Germinal center (tissue), 1 donor: ENCODE measurements at regions not wholly inside any gene's neighbourhood (a gene's known extent, or its start where the extent isn't known, plus 50 kb on each side); places are given as distances from the start of the nearest gene placed in this dataset.
"Not testable (repeated sequence)": the region's sequence is repeated elsewhere in the genome, so short reads cannot be mapped to it uniquely, and the experiment has no call there.

Experiments
- DNase-seq: peaks from one replicate; pipeline ENCODE4 v3.0.0; 2012; ENCODE audit warnings: mixed read lengths, low spot score

DNA sequence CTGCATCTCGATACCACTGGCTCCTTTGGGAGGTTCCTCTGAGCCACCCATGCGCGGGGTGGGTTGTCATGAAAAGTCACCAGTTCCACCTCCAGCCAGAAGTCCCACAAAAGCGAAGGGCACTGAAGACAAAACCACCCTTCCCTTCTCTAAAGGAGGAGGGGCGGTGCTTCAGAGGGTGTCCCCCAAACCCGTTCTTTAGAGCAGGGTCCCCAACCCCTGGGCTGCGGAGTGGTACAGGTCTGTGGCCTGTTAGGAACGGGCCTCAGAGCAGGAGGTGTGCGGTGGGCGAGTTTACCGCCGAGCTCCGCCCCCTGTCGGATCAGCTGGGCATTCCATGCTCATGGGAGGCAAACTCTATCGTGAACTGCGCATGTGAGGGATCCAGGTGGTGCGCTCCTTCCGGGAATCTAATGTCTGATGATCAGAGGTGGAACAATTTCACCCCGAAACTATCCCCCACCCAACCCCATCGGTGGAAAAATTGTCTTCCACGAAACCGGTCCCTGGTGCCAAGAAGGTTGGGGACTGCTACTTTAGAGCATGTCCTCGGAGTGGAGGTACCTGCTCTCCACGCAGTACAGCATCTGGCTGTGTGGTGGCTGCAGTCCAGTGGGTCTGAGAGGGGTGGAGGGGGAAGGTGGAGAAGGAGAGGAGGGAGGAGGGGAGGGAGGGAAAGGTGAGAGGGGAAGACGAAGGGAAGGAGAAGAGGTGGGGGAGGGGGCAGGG, 72.9 kb upstream of the SEPTIN5 start:
- no peak for DNase-seq

- DNase-seq = no peak
These were observed 72.3 kb upstream of the SEPTIN5 start for GRCh38 chr22:19641983-19642451.

- DNase-seq = no peak
These were observed 70.6 kb upstream of the SEPTIN5 start for GRCh38 chr22:19643448-19644313.

DNA sequence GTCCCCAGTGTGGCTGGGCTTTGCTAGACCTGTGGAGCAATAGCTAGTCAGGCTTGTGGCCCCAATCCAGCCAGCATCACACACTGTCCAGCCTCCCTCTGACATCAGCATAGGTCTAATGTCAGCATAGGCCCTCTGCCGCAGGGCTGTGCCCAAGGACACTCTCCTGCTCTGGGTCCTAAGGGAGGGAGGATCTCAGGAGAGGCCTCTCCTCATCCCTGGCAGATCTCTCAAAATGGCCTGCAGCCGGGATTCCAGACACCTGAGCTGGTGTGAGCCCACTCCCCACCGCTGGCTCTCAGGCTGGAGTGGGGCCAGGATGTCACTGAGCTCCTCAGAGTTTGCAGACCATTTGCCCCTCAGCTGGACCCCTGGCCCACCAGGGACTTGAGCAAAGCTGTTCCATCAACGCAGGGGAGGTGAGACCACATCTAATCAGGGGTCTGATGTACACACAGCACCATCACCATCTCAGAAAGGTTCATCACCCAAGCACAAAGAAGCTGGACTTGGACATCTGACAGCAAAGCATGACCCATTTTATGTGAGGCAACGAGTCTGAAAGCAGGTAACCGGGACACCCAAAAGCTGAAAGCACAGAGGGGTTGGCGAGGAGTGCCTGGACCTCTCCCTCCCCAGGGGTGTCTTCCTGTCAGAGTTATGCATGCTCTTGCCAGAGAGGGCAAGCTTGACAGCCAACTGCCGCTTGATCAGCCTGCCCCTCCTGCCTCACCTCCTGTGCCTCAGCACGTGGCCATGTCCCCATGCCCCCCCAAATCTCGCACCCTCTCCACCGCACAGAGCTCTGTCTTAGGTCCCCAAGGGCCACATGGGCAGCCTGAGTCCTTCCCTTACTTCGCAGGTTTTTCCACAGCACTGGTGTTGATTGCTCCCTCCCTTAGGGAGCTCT, 69.7 kb upstream of the SEPTIN5 start:
- DNase-seq = no peak

- no peak for DNase-seq
These were observed 68.9 kb upstream of the SEPTIN5 start for GRCh38 chr22:19645391-19645790.

- no peak for DNase-seq
These were observed 68.4 kb upstream of the SEPTIN5 start for GRCh38 chr22:19645905-19646304.

DNA sequence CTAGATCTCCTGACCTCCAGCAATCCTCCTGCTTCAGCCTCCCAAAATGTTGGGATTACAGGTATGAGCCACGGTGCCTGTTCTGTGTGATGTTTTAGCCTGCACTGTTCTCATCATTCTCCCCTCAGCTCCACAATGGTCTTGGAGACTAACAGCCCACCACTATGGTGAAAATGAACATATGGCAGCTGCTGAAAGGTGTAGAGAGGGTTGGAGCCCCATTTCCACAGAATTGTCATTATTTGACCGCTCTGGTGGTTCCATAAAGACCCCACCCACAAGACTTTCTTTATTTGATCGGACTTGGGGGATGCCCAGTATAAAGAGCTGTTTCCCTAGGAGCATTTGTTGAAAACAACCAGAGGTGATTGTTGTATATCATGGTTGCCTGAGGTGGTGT, 67.9 kb upstream of the SEPTIN5 start:
- DNase-seq = no peak

GRCh38 chr22:19648419-19648929, 65.8 kb upstream of the SEPTIN5 start:
- DNase-seq = no peak

- no peak for DNase-seq
These were observed 62.0 kb upstream of the SEPTIN5 start for GRCh38 chr22:19652316-19652715.

DNA sequence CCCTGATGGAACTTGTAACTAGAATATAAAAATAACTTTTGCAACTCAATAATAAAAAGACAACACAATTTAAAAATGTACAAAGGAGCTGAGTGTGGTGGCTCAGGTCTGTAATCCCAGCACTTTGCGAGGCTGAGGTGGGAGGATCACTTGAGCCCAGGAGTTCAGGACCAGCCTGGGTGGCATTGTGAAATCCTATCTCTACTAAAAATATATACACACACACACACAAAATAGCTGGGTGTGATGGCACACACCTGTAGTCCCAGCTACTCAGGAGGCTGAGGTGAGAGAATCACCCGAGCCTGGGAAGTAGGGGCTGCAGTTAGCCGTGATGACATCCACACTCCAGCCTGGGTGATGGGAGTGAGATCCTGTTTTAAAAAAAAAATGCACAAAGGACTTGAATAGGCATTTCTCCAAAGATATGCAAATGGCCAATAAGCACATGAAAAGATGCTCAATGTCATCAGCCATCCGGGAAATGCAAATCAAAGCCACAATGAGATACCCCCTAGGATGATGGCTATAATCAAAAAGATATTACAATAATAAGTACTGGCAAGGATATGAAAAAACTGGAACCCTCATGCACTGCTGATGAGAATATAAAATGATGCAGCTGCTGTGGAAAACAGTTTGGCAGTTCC, 59.8 kb upstream of the SEPTIN5 start:
- no peak for DNase-seq

GRCh38 chr22:19655399-19655798, 58.9 kb upstream of the SEPTIN5 start:
- no peak for DNase-seq

- DNase-seq = no peak
These were observed 57.6 kb upstream of the SEPTIN5 start for GRCh38 chr22:19656541-19657251.

DNA sequence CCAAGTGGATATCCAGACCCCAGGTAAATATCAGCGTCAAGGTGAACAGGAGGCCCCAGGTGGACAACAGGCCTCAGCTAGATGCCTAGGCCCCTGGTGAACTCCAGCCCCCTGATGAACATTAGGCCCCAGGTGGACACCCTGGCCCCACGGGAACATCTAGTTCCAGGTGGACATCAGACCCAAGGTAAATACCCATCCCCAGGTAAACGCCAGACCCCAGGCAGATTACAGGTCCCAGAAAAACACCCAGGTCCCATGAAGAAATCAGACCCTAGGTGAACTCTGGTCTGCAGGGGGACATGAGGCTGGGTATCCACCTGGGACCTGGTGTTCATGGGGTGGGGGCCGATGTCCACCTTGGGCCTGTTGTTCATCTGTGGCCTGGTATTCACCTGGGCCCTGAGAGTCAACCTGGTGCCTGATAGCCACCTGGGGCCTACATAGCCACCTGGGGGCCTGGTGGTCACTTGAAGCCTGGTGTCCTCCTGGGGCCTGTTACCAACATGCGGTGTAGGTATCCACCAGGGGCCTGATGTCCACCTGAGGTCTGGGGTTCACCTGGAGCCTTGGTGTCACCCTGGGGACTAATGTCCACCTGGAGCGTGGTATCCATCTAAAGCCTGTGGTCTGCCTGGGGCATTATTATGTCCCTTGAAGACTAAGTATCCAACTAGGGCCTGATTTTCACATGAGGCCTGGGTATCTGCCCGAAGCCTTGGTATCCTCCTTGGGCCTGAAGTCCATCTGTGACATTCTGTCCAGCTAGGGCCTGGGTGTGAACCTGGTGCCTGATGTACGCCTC, 56.8 kb upstream of the SEPTIN5 start:
- DNase-seq = no peak

GRCh38 chr22:19658057-19658966, 56.0 kb upstream of the SEPTIN5 start:
- DNase-seq = no peak

DNA sequence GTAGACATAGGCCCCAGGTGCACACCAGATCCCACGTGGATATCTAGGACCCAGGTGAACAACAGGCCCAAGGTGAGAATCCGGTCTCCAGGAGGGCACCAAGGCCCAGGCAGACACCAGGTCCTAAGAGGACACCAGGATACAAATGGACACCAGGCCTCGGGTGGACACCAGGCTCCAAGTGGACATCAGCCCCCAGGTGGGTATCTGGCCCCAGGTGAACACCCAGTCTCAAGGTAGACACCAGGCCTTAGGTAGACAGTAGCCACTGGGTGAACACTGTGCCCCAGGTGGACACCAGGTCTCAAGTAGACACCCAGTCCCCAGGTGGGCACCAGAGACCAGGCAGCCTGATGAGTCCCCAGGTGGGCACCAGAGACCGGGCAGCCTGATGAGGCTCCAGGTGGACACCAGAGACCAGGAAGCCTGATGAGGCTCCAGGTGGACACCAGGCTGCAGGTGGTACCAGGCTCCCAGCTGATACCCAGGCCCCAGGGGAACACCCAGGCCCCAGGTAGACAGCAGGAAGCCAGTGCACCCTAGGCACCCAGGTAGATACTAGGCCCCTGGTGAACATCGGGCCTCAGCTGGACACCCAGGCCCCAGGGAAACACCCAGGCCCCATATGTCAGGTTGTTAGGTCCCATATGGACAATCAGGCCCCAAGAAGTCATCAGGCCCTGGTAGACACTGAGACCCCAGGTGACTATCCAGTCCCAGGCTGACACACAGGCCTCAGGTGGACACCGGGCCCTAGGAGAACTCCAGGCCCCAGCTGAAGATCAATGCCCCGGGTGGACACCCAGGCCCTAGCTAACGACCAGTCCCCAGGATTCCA, 55.1 kb upstream of the SEPTIN5 start:
- DNase-seq = no peak

- no peak for DNase-seq
These were observed 54.4 kb upstream of the SEPTIN5 start for GRCh38 chr22:19659805-19660345.

GRCh38 chr22:19660583-19660982, 53.7 kb upstream of the SEPTIN5 start:
- DNase-seq = not testable (repeated sequence)

- DNase-seq = no peak
These were observed 53.1 kb upstream of the SEPTIN5 start for GRCh38 chr22:19661156-19661555.
